ENCODE measurements at regions not wholly inside any gene's neighbourhood (a gene's known extent, or its start where the extent isn't known, plus 50 kb on each side); places are given as distances from the start of the nearest gene placed in this dataset.

- no peak overlapping the region for H3K4me3 ChIP-seq (ENCODE audit: low read depth, low read length)
These were observed 488.7 kb upstream of the TCF4 start for GRCh38 chr18:56076723-56077122.

GRCh38 chr18:56068701-56069100, 480.7 kb upstream of the TCF4 start:
- DNase-seq (ENCODE audit: low read depth), result no peak
- H3K4me3 ChIP-seq (ENCODE audit: low read depth, low read length), result no peak overlapping the region

More at GRCh38 chr18:56076723-56077122, 488.7 kb upstream of the TCF4 start:
- no peak for DNase-seq (ENCODE audit: low read depth)

GRCh38 chr18:56067969-56068671, 480.1 kb upstream of the TCF4 start:
- H3K4me3 ChIP-seq (ENCODE audit: low read depth, low read length), result no peak overlapping the region
- peak; percentile 60 for DNase-seq (ENCODE audit: low read depth)

- DNase-seq (ENCODE audit: low read depth), result no peak
- no peak overlapping the region for H3K4me3 ChIP-seq (ENCODE audit: low read depth, low read length)
These were observed 479.4 kb upstream of the TCF4 start for GRCh38 chr18:56067214-56067894.

GRCh38 chr18:56066524-56067213, 478.7 kb upstream of the TCF4 start:
- DNase-seq (ENCODE audit: low read depth), result no peak
- H3K4me3 ChIP-seq (ENCODE audit: low read depth, low read length), result no peak overlapping the region

GRCh38 chr18:56065086-56065485, 477.1 kb upstream of the TCF4 start:
- no peak overlapping the region for H3K4me3 ChIP-seq (ENCODE audit: low read depth, low read length)
- no peak for DNase-seq (ENCODE audit: low read depth)

GRCh38 chr18:56062931-56063330, 474.9 kb upstream of the TCF4 start:
- DNase-seq (ENCODE audit: low read depth), result no peak
- no peak overlapping the region for H3K4me3 ChIP-seq (ENCODE audit: low read depth, low read length)

- no peak overlapping the region for H3K4me3 ChIP-seq (ENCODE audit: low read depth, low read length)
- no peak for DNase-seq (ENCODE audit: low read depth)
These were observed 473.1 kb upstream of the TCF4 start for GRCh38 chr18:56060967-56061541.

- no peak overlapping the region for H3K4me3 ChIP-seq (ENCODE audit: low read depth, low read length)
- DNase-seq (ENCODE audit: low read depth), result no peak
These were observed 464.2 kb upstream of the TCF4 start for GRCh38 chr18:56052202-56052601.

- no peak overlapping the region for H3K4me3 ChIP-seq (ENCODE audit: low read depth, low read length)
- DNase-seq (ENCODE audit: low read depth), result no peak
These were observed 456.2 kb upstream of the TCF4 start for GRCh38 chr18:56044239-56044638.

GRCh38 chr18:56043641-56044061, 455.7 kb upstream of the TCF4 start:
- no peak for DNase-seq (ENCODE audit: low read depth)
- H3K4me3 ChIP-seq (ENCODE audit: low read depth, low read length), result no peak overlapping the region

GRCh38 chr18:56042915-56043536, 455.0 kb upstream of the TCF4 start:
- DNase-seq (ENCODE audit: low read depth), result no peak
- H3K4me3 ChIP-seq (ENCODE audit: low read depth, low read length), result no peak overlapping the region

GRCh38 chr18:56038171-56039030, 450.4 kb upstream of the TCF4 start:
- H3K4me3 ChIP-seq (ENCODE audit: low read depth, low read length), result no peak overlapping the region
- no peak for DNase-seq (ENCODE audit: low read depth)

- no peak overlapping the region for H3K4me3 ChIP-seq (ENCODE audit: low read depth, low read length)
- DNase-seq (ENCODE audit: low read depth), result no peak
These were observed 448.7 kb upstream of the TCF4 start for GRCh38 chr18:56036741-56037140.

GRCh38 chr18:56035546-56035945, 447.6 kb upstream of the TCF4 start:
- no peak overlapping the region for H3K4me3 ChIP-seq (ENCODE audit: low read depth, low read length)
- no peak for DNase-seq (ENCODE audit: low read depth)

- no peak for DNase-seq (ENCODE audit: low read depth)
These were observed 447.0 kb upstream of the TCF4 start for GRCh38 chr18:56034949-56035348.

GRCh38 chr18:56030060-56030459, 442.1 kb upstream of the TCF4 start:
- no peak overlapping the region for H3K4me3 ChIP-seq (ENCODE audit: low read depth, low read length)
- DNase-seq (ENCODE audit: low read depth), result no peak

More at GRCh38 chr18:56034949-56035348, 447.0 kb upstream of the TCF4 start:
- H3K4me3 ChIP-seq (ENCODE audit: low read depth, low read length), result no peak overlapping the region

GRCh38 chr18:56028514-56028913, 440.5 kb upstream of the TCF4 start:
- DNase-seq (ENCODE audit: low read depth), result peak; percentile 23
- H3K4me3 ChIP-seq (ENCODE audit: low read depth, low read length), result no peak overlapping the region

- no peak for DNase-seq (ENCODE audit: low read depth)
- H3K4me3 ChIP-seq (ENCODE audit: low read depth, low read length), result no peak overlapping the region
These were observed 438.5 kb upstream of the TCF4 start for GRCh38 chr18:56026509-56026908.

Data from skeletal muscle cell (primary cell).